ENCODE measurements at regions not wholly inside any gene's neighbourhood (a gene's known extent, or its start where the extent isn't known, plus 50 kb on each side); places are given as distances from the start of the nearest gene placed in this dataset.

- TF ChIP-seq POLR2A (IDR thresholded peaks at IDR 0.05), result no peak
- no peak for TF ChIP-seq CTCF (IDR thresholded peaks at IDR 0.05)
- TF ChIP-seq POLR2AphosphoS5 (IDR thresholded peaks at IDR 0.05), result no peak
These were observed 531.8 kb downstream of the ZEB2 start for GRCh38 chr2:143988082-143988481.

All from upper lobe of left lung (tissue), 4 donors.